RWPE1 (cell line): ENCODE measurements at regions not wholly inside any gene's neighbourhood (a gene's known extent, or its start where the extent isn't known, plus 50 kb on each side); places are given as distances from the start of the nearest gene placed in this dataset.

ENCODE experiments used
- CTCF ChIA-PET: fragments of 350-600 bp; sonication (Branson Sonifier 250); formaldehyde crosslinking; extraction: SDS; loops from one replicate; lab custom pipeline; 2021; lab: Yijun Ruan, JAX
- POLR2A ChIA-PET: fragments of 400-600 bp; formaldehyde crosslinking; extraction: SDS; loops from one replicate; lab custom pipeline; 2020; ENCODE audit warnings: antibody characterized with exemption; ENCODE audit not compliant: low non-redundant PET; lab: Yijun Ruan, JAX
- DNase-seq: peaks from one replicate; pipeline ENCODE4 v3.0.0; 2012; ENCODE audit warnings: low spot score
- H3K27ac ChIP-seq: fragments of 450-650 bp; 2 replicates; pipeline ENCODE4 v1.5.1; 2017
- TF ChIP-seq, protein P1 (sequence below): fragments of 450-650 bp; conservative IDR thresholded peaks from 2 replicates; pipeline ENCODE4 v1.5.1; 2017; ENCODE audit warnings: low read depth, mild to moderate bottlenecking

DNA sequence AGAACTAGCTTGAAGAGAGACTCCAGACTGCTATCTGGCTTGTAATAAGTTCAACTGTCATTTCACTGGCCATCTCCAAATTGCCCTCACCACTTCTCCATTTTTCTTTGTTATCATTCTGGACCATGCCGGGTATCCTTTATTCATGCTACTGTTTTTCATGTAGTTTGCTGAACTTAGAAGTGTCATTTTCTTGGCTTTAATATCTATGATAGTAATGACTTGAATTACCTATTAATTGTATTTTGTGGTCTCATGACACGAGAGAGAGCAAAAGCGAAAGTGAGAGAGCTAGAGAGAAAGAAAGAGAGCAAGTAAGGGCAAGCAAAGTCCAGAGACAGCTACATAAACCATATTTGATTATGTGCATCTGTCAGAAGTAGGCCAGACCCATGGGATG lies 184.9 kb upstream of the ATP1B1 start:
- POLR2A ChIA-PET = no interaction called here
- no peak for DNase-seq
- H3K27ac ChIP-seq = no peak overlapping the region
- CTCF ChIA-PET = no interaction called here
- TF ChIP-seq, protein P1, sequence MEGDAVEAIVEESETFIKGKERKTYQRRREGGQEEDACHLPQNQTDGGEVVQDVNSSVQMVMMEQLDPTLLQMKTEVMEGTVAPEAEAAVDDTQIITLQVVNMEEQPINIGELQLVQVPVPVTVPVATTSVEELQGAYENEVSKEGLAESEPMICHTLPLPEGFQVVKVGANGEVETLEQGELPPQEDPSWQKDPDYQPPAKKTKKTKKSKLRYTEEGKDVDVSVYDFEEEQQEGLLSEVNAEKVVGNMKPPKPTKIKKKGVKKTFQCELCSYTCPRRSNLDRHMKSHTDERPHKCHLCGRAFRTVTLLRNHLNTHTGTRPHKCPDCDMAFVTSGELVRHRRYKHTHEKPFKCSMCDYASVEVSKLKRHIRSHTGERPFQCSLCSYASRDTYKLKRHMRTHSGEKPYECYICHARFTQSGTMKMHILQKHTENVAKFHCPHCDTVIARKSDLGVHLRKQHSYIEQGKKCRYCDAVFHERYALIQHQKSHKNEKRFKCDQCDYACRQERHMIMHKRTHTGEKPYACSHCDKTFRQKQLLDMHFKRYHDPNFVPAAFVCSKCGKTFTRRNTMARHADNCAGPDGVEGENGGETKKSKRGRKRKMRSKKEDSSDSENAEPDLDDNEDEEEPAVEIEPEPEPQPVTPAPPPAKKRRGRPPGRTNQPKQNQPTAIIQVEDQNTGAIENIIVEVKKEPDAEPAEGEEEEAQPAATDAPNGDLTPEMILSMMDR = no peak

DNA sequence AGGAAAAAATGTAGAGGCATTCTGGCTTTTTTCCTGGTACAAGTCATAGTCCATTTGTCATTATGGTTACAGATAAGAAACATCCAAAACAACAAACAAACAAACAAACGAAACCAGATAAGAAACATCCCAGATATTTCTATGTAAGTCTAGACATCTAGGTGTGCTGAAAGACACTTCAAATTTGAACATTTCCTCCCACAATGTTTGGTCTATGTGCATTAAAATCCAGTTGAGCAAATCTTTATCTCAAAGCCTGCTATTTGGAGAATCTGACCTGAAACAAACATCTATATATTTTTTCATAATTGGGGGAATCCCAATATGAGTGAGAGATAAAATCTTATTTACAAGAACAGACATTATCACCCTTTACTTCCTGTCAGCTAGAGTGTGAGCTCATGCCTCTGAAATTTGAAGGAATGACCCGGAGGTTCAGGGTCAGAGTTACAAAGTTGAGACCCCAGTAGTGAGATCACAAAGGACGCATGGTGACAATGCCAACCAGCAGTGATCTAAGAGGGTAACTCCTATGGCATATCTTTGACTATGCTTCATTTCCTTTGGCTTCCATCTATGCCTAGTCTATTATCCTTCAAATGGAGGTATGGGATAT lies 182.9 kb upstream of the ATP1B1 start:
- no peak for DNase-seq
- CTCF ChIA-PET = no interaction called here
- no peak overlapping the region for H3K27ac ChIP-seq
- TF ChIP-seq, protein P1 = no peak
- POLR2A ChIA-PET = no interaction called here

DNA sequence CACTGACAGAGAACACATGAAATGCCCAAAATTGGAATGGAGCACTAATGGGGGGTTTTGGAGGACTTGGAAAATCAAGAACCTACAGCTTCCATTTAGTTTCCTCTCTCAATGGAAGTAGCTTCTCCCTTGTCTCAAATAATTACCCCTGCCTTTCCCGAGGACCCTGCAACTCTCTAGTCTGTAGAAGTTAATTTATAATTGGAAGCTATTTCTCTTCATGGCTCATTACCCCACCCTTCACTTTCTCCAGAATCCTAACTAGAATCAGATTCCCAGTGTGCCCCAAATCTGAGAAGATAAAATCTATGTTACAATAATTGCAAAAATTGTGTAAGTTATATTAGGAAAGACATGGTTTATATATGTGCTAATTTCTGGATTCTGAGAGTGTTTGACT lies 181.5 kb upstream of the ATP1B1 start:
- POLR2A ChIA-PET = no interaction called here
- TF ChIP-seq, protein P1 = no peak
- CTCF ChIA-PET = no interaction called here
- DNase-seq = no peak
- H3K27ac ChIP-seq = no peak overlapping the region

DNA sequence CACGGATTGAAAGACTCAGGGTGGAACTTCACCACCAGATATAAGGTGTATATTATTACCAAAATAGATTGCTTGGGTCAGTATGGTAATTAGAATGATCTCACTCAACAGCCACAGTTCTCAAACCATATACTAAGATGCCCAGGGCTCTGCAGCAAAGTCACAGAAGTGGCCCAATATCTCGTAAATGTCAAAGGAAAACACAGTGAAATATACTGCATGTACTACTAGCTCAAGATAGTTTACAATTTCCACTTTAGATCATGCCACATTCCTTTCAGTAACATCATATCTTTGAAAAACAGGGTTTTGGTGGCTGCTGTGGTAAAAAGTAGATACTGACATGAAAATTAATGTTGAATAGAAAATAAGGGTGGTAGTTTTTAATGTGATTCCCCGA lies 180.3 kb upstream of the ATP1B1 start:
- TF ChIP-seq, protein P1 = no peak
- no peak for DNase-seq
- H3K27ac ChIP-seq = no peak overlapping the region
- POLR2A ChIA-PET = no interaction called here
- CTCF ChIA-PET = no interaction called here

DNA sequence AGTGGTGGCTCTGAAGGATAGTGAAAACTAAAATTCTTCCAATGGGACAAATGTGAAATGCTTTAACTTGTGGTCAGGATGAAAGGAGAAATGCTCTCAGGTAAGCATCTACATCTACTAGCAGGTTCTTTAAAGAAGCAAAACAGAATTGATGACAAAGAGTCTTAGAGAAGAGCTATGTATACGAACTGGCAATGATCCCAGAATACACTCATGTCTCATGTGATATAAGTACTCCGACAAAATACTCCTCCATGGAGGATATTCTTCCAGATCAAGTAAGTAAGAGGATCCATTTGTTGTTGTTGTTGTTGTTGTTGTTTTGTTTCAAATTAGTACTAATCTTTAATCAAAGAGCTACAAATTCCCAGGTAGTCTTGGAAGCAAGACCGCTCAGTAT lies 174.0 kb upstream of the ATP1B1 start:
- DNase-seq = peak; percentile 8
- ChIA-PET CTCF (no interaction called here), POLR2A (no interaction called here)

DNA sequence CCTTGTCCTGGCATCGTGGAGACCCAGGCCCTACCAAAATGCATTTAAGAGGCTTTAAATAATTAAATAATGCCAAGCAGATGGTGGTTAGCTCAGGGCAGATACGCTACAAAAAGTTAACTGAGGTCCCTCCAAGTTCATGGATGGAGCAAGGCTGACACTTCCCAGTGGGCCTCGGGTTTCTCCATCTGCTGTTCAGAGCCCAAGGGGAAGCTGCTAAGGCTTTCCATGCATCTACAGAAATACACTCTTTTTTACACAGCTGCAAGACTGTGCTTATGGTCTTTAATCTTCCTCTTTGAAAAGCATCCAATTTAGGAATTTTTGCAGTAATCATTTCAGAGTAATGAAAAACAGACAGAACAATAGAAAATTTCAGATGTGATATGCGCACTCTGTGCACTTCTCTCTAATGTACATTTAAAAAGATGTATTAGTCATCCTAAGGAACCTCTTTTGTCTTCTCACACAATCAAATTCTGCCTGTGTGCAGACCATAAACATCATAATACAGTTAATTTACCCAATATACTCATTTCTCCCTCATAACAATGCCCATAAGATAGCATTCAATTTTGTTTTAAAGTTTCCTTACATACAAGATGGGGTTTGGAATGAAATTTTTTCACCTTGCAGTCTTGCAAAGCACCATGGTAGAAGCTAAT lies 173.2 kb upstream of the ATP1B1 start:
- TF ChIP-seq, protein P1 = no peak
- CTCF ChIA-PET = no interaction called here
- POLR2A ChIA-PET = no interaction called here

More for the DNA sequence above, 174.0 kb upstream of the ATP1B1 start:
- TF ChIP-seq, protein P1 = no peak
- no peak overlapping the region for H3K27ac ChIP-seq

More for the DNA sequence above, 173.2 kb upstream of the ATP1B1 start:
- DNase-seq = no peak
- H3K27ac ChIP-seq = no peak overlapping the region
